Natural killer cell (primary cell): ENCODE measurements at regions not wholly inside any gene's neighbourhood (a gene's known extent, or its start where the extent isn't known, plus 50 kb on each side); places are given as distances from the start of the nearest gene placed in this dataset.

ENCODE experiments used
- ATAC-seq, 3 donors: fragments of 150-1000 bp in 2 of 3; fragments of 200-7000 bp in 1 of 3; cut with Tn5 transposase; 1 replicate in 1 of 3; 2 replicates in 2 of 3; pipeline ENCODE4 v1.10.0; 2021; ENCODE audit warnings: mild to moderate bottlenecking in 2 of 3, moderate library complexity in 2 of 3
- DNase-seq, 2 donors: peaks; one replicate each; pipeline versions ENCODE4 v3.0.0 to v3.0.0-alpha.2; 2013 to 2021; ENCODE audit warnings: mixed read lengths in 1 of 2
- H3K27ac ChIP-seq: one replicate; pipeline ENCODE4 v1.5.1; 2013; ENCODE audit warnings: mild to moderate bottlenecking, low read length
- H3K27me3 ChIP-seq: one replicate; pipeline ENCODE4 v1.6.1; 2013; ENCODE audit warnings: low read length; ENCODE audit not compliant: control insufficient read depth, insufficient read depth
- H3K36me3 ChIP-seq: one replicate; pipeline ENCODE4 v1.6.1; 2013; ENCODE audit warnings: low read length; ENCODE audit not compliant: control insufficient read depth, insufficient read depth
- H3K4me1 ChIP-seq: one replicate; pipeline ENCODE4 v1.6.1; 2013; ENCODE audit warnings: low read length; ENCODE audit not compliant: control insufficient read depth, insufficient read depth
- H3K4me3 ChIP-seq: one replicate; pipeline ENCODE4 v1.5.1; 2013; ENCODE audit warnings: low read length
- H3K9me3 ChIP-seq: one replicate; pipeline ENCODE4 v1.6.1; 2013; ENCODE audit warnings: low read length; ENCODE audit not compliant: control insufficient read depth, insufficient read depth
- H3K27ac Mint-ChIP-seq, 2 donors: one replicate each; pipeline ENCODE4 v1.8.0; 2022; ENCODE audit warnings: mild to moderate bottlenecking in 2 of 2, mixed read lengths in 2 of 2, moderate library complexity in 1 of 2
- H3K27me3 Mint-ChIP-seq, 2 donors: one replicate each; pipeline ENCODE4 v1.8.0; 2022; ENCODE audit warnings: low read depth in 2 of 2, mixed read lengths in 2 of 2
- H3K36me3 Mint-ChIP-seq: one replicate; pipeline ENCODE4 v1.8.0; 2022; ENCODE audit warnings: mixed read lengths
- H3K4me1 Mint-ChIP-seq, 2 donors: one replicate each; pipeline ENCODE4 v1.8.0; 2022; ENCODE audit warnings: mixed read lengths in 2 of 2
- H3K4me3 Mint-ChIP-seq: one replicate; pipeline ENCODE4 v1.8.0; 2022; ENCODE audit warnings: mild to moderate bottlenecking, moderate library complexity, mixed read lengths
- H3K9me3 Mint-ChIP-seq, 2 donors: one replicate each; pipeline ENCODE4 v1.8.0; 2022; ENCODE audit warnings: mixed read lengths in 2 of 2
- WGBS: methylation state at CpG from one replicate; pipeline ENCODE4 v1.1.7; 2013; ENCODE audit warnings: missing lambda C conversion rate; ENCODE audit not compliant: insufficient coverage; 5-methylcytosine and 5-hydroxymethylcytosine counted together
- intact Hi-C: fragments of 100-400 bp; cut with micrococcal nuclease; formaldehyde crosslinking; loops from one replicate; pipeline ENCODE4 v1.14.2; 2022
- TF ChIP-seq, protein P1 (sequence below): fragments of 200-600 bp; IDR thresholded peaks from one replicate; pipeline ENCODE4 v1.8.0; 2022; ENCODE audit warnings: antibody characterized with exemption

DNA sequence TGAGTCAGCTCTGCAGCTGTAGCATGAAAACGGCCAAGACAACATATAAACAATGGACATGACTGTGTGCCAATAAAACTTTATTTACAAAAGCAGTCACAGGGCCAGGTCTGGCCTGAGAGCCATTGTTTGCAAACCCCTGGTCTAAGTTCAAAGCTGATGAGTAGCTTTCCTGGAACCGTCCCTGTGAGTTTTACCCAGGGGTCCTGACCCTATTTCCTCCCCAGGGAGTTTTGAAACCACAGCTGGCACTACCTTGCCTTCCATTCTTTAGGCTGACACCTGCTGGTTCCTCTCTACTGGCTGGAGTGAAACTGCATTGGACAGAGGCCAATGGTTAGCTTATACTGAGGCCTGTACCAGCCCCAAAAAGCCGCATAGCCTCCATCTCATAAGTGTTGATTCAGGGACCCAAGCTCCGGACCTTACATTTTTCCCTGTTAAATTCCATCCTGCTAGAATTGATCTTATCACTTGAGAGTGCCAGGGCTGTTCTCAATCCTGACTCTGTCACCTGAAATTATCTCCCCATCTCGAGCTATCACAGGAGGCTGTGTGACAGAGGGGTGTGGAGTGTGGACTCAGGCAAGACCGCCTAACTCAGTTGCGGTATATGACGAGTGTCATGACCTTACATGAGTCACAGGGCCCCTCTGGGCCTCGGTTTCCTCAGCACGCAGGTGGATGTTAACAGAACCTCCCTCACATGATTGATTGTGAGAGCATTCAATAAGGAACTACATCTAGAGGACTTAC is 343.6 kb downstream of the NPHP4 start:
- Histone ChIP-seq H3K36me3 (no peaks in the 10 kb centered on the region), H3K27ac (no peak overlapping the region), H3K4me1 (no peaks in the 10 kb centered on the region), H3K4me3 (no peak overlapping the region), H3K27me3 (peaks cover 6% of the 10 kb centered on the region), H3K9me3 (peaks cover 6% of the 10 kb centered on the region)
- intact Hi-C loops, result no loop called here
- TF ChIP-seq, protein P1, sequence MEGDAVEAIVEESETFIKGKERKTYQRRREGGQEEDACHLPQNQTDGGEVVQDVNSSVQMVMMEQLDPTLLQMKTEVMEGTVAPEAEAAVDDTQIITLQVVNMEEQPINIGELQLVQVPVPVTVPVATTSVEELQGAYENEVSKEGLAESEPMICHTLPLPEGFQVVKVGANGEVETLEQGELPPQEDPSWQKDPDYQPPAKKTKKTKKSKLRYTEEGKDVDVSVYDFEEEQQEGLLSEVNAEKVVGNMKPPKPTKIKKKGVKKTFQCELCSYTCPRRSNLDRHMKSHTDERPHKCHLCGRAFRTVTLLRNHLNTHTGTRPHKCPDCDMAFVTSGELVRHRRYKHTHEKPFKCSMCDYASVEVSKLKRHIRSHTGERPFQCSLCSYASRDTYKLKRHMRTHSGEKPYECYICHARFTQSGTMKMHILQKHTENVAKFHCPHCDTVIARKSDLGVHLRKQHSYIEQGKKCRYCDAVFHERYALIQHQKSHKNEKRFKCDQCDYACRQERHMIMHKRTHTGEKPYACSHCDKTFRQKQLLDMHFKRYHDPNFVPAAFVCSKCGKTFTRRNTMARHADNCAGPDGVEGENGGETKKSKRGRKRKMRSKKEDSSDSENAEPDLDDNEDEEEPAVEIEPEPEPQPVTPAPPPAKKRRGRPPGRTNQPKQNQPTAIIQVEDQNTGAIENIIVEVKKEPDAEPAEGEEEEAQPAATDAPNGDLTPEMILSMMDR, result no peak
- no peaks in the 10 kb centered on the region for H3K9me3 Mint-ChIP-seq
- no peak overlapping the region for H3K27ac Mint-ChIP-seq
- 75% methylated on average over 9 of the region's 10 CpGs for WGBS
- ATAC-seq, result no peak
- H3K36me3 Mint-ChIP-seq, result no peaks in the 10 kb centered on the region
- H3K27me3 Mint-ChIP-seq, result peaks cover 13 to 16% of the 10 kb centered on the region in 2 donors
- no peak for DNase-seq
- H3K4me1 Mint-ChIP-seq, result no peaks in the 10 kb centered on the region
- H3K4me3 Mint-ChIP-seq, result no peak overlapping the region

DNA sequence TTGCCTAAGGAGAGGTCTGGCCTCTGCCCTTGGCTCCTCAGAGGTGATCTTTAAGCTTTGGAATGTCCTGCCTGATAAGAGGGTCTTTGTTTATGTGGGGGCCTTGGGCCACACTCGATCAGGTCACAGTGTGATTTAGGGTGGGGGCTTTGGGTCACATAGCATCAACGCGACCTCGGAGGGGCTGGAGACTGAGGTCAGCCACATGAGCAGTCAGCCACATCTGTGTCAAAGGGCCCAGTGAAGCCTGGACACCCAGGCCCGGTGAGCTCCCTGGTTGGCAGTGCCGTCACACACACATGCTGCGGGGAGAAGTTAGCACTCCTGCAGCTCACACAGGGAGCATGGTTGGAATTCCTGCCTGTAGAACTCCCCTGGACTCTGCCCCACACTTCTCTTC is 345.0 kb downstream of the NPHP4 start:
- Mint-ChIP-seq H3K4me1 (no peaks in the 10 kb centered on the region), H3K27me3 (peaks cover 10 to 16% of the 10 kb centered on the region in 2 donors), H3K27ac (no peak overlapping the region), H3K4me3 (no peak overlapping the region), H3K36me3 (no peaks in the 10 kb centered on the region), H3K9me3 (no peaks in the 10 kb centered on the region)
- TF ChIP-seq, protein P1, result no peak
- Histone ChIP-seq H3K4me3 (no peak overlapping the region), H3K4me1 (no peaks in the 10 kb centered on the region), H3K27ac (no peak overlapping the region), H3K36me3 (no peaks in the 10 kb centered on the region), H3K9me3 (peaks cover 6% of the 10 kb centered on the region), H3K27me3 (peaks cover 3% of the 10 kb centered on the region)
- DNase-seq (no peak), ATAC-seq (no peak)
- intact Hi-C loops, result no loop called here
- 71% methylated on average over 7 of the region's 7 CpGs for WGBS

DNA sequence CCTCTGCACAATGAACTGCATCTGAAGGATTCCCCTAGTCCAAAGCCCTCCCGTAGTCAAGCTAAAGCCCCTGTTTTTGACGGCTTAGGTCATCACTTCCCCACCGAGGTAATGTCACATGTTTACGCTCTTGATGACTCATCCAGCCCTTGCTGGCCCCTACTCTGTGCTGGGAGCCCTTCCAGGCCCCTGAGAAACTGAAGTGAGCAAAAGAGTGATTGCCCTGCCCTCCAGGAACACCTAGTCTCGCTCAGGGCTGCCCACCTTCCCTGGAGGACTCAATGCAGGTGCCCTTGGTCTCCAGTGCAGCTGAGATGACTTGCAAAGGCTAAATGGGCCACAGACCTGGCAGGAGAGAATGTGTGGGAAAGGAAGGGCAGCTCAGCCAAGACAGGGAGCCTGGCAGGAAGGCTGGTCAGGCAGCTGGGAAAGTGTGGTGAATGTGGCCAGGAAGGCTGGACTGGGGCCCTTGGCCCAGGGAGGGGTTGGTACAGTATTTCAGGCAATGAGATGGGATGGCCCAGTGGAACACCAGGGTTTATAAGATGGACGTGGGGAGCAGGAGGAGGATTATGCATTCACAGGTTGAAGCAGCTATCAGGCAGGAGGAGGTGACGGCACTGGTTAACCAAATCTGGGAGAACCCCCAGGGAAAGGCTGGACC is 345.6 kb downstream of the NPHP4 start:
- Mint-ChIP-seq H3K27me3 (peaks cover 12 to 16% of the 10 kb centered on the region in 2 donors), H3K9me3 (no peaks in the 10 kb centered on the region), H3K36me3 (no peaks in the 10 kb centered on the region), H3K27ac (no peak overlapping the region), H3K4me1 (no peaks in the 10 kb centered on the region), H3K4me3 (no peak overlapping the region)
- 69% methylated on average over 7 of the region's 7 CpGs for WGBS
- TF ChIP-seq, protein P1, result no peak
- Histone ChIP-seq H3K36me3 (no peaks in the 10 kb centered on the region), H3K27ac (no peak overlapping the region), H3K4me1 (no peaks in the 10 kb centered on the region), H3K27me3 (no peaks in the 10 kb centered on the region), H3K9me3 (peaks cover 6% of the 10 kb centered on the region), H3K4me3 (no peak overlapping the region)
- intact Hi-C loops, result no loop called here
- DNase-seq (peak in 1 of 2 donors; percentile 5), ATAC-seq (no peak)
